ENCODE measurements at regions not wholly inside any gene's neighbourhood (a gene's known extent, or its start where the extent isn't known, plus 50 kb on each side); places are given as distances from the start of the nearest gene placed in this dataset.

- H4K20me1 ChIP-seq (ENCODE audit: insufficient read depth, low read length, poor library complexity, severe bottlenecking): no peaks in the 10 kb centered on the region
Observed at GRCh38 chr12:33587784-33588712, 148.4 kb upstream of the SYT10 start.

GRCh38 chr12:33588725-33589405 is 149.2 kb upstream of the SYT10 start:
- Histone ChIP-seq H4K20me1 (ENCODE audit: insufficient read depth, low read length, poor library complexity, severe bottlenecking) (no peaks in the 10 kb centered on the region), H3K9ac (ENCODE audit: low read depth, low read length, poor library complexity, severe bottlenecking) (no peak overlapping the region), H3K4me2 (ENCODE audit: low read depth, low read length, poor library complexity, severe bottlenecking) (no peak overlapping the region), H3K9me2 (replicated peaks; ENCODE audit: low read depth, low read length) (no peaks in the 10 kb centered on the region), H2AFZ (ENCODE audit: low read length) (no peak overlapping the region), H3K4me1 (ENCODE audit: insufficient read depth, low read length, poor library complexity, severe bottlenecking) (no peaks in the 10 kb centered on the region), H3K79me2 (ENCODE audit: insufficient read depth, low read length) (no peaks in the 10 kb centered on the region), H3K4me3 (ENCODE audit: low read length, poor library complexity, severe bottlenecking) (no peak overlapping the region), H3K27me3 (ENCODE audit: insufficient read depth, low read length, poor library complexity, severe bottlenecking) (no peaks in the 10 kb centered on the region), H3K9me3 (ENCODE audit: insufficient read depth, low read depth, low read length) (no peaks in the 10 kb centered on the region; the same call in 1 of the 2 replicates), H3K36me3 (ENCODE audit: insufficient read depth, low read length) (no peaks in the 10 kb centered on the region), H3F3A (ENCODE audit: low read depth) (no peaks in the 10 kb centered on the region)
- TF ChIP-seq EZH2phosphoT487 (IDR thresholded peaks at IDR 0.05; ENCODE audit: borderline replicate concordance) (no peak), CTCF (conservative IDR thresholded peaks at IDR 0.05; ENCODE audit: low read length) (no peak)

More at GRCh38 chr12:33587784-33588712, 148.4 kb upstream of the SYT10 start:
- H3K4me1 ChIP-seq (ENCODE audit: insufficient read depth, low read length, poor library complexity, severe bottlenecking): no peaks in the 10 kb centered on the region
- H3K4me2 ChIP-seq (ENCODE audit: low read depth, low read length, poor library complexity, severe bottlenecking): no peak overlapping the region
- no peak overlapping the region for H3K9ac ChIP-seq (ENCODE audit: low read depth, low read length, poor library complexity, severe bottlenecking)
- H3K27me3 ChIP-seq (ENCODE audit: insufficient read depth, low read length, poor library complexity, severe bottlenecking): no peaks in the 10 kb centered on the region
- no peaks in the 10 kb centered on the region for H3F3A ChIP-seq (ENCODE audit: low read depth)
- H3K36me3 ChIP-seq (ENCODE audit: insufficient read depth, low read length): no peaks in the 10 kb centered on the region
- no peaks in the 10 kb centered on the region for H3K79me2 ChIP-seq (ENCODE audit: insufficient read depth, low read length)
- H3K9me3 ChIP-seq (ENCODE audit: insufficient read depth, low read depth, low read length): no peaks in the 10 kb centered on the region; the same call in 1 of the 2 replicates
- H3K4me3 ChIP-seq (ENCODE audit: low read length, poor library complexity, severe bottlenecking): no peak overlapping the region
- no peak for TF ChIP-seq CTCF (conservative IDR thresholded peaks at IDR 0.05; ENCODE audit: low read length)
- TF ChIP-seq EZH2phosphoT487 (IDR thresholded peaks at IDR 0.05; ENCODE audit: borderline replicate concordance): no peak
- no peaks in the 10 kb centered on the region for H3K9me2 ChIP-seq (replicated peaks; ENCODE audit: low read depth, low read length)
- H2AFZ ChIP-seq (ENCODE audit: low read length): no peak overlapping the region

- H2AFZ ChIP-seq (ENCODE audit: low read length): no peak overlapping the region
- H3K4me3 ChIP-seq (ENCODE audit: low read length, poor library complexity, severe bottlenecking): no peak overlapping the region
- H3K4me1 ChIP-seq (ENCODE audit: insufficient read depth, low read length, poor library complexity, severe bottlenecking): no peaks in the 10 kb centered on the region
- no peaks in the 10 kb centered on the region for H3K9me2 ChIP-seq (replicated peaks; ENCODE audit: low read depth, low read length)
- H3K9me3 ChIP-seq (ENCODE audit: insufficient read depth, low read depth, low read length): no peaks in the 10 kb centered on the region; the same call in 1 of the 2 replicates
- H3K79me2 ChIP-seq (ENCODE audit: insufficient read depth, low read length): no peaks in the 10 kb centered on the region
- no peaks in the 10 kb centered on the region for H3F3A ChIP-seq (ENCODE audit: low read depth)
- H3K27me3 ChIP-seq (ENCODE audit: insufficient read depth, low read length, poor library complexity, severe bottlenecking): no peaks in the 10 kb centered on the region
- H3K36me3 ChIP-seq (ENCODE audit: insufficient read depth, low read length): no peaks in the 10 kb centered on the region
- no peak overlapping the region for H3K9ac ChIP-seq (ENCODE audit: low read depth, low read length, poor library complexity, severe bottlenecking)
- H3K4me2 ChIP-seq (ENCODE audit: low read depth, low read length, poor library complexity, severe bottlenecking): no peak overlapping the region
- no peaks in the 10 kb centered on the region for H4K20me1 ChIP-seq (ENCODE audit: insufficient read depth, low read length, poor library complexity, severe bottlenecking)
- TF ChIP-seq CTCF (conservative IDR thresholded peaks at IDR 0.05; ENCODE audit: low read length) (no peak), EZH2phosphoT487 (IDR thresholded peaks at IDR 0.05; ENCODE audit: borderline replicate concordance) (no peak)
Observed at GRCh38 chr12:33589576-33590114, 150.0 kb upstream of the SYT10 start.

All from Loucy (cell line).